H1 (cell line): ENCODE measurements at regions not wholly inside any gene's neighbourhood (a gene's known extent, or its start where the extent isn't known, plus 50 kb on each side); places are given as distances from the start of the nearest gene placed in this dataset.

Experiments used
- CTCF ChIA-PET: fragments of 300-600 bp; sonication (Branson Sonifier 250); formaldehyde crosslinking; loops from one replicate; lab custom pipeline; 2021; ENCODE audit not compliant: partially characterized antibody; lab: Charles Lee
- POLR2A ChIA-PET: fragments of 300-600 bp; sonication (Branson Sonifier 250); formaldehyde crosslinking; loops from one replicate; lab custom pipeline; 2021; ENCODE audit warnings: inconsistent platforms; ENCODE audit not compliant: partially characterized antibody; lab: Charles Lee
- DNase-seq, 2 experiments: peaks; one replicate each; pipeline versions ENCODE4 v3.0.0 to v3.0.0-alpha.2; 2010 to 2022; ENCODE audit warnings: low spot score in 2 of 2, low read depth in 1 of 2, mixed read lengths in 1 of 2
- FAIRE-seq: peaks from 2 replicates; lab custom pipeline; 2011; peaks lifted over from hg19 to GRCh38; lab: Jason Lieb, UNC
- H2AFZ ChIP-seq: 2 replicates; pipeline ENCODE4 v1.8.1; 2012; ENCODE audit warnings: low read length, inconsistent platforms
- H2AK5ac ChIP-seq: 2 replicates; pipeline ENCODE4 v1.6.1; 2013; ENCODE audit warnings: low read depth, low read length
- H2BK120ac ChIP-seq: replicated peaks from 2 replicates; pipeline ENCODE3; 2013; ENCODE audit warnings: low read depth, low read length, inconsistent platforms
- H2BK12ac ChIP-seq: 2 replicates; pipeline ENCODE4 v1.6.1; 2013; ENCODE audit warnings: low read depth, low read length
- H2BK15ac ChIP-seq: 2 replicates; pipeline ENCODE4 v1.6.1; 2013; ENCODE audit warnings: low read length
- H2BK20ac ChIP-seq: 2 replicates; pipeline ENCODE4 v1.6.1; 2013; ENCODE audit warnings: low read length
- H2BK5ac ChIP-seq: 2 replicates; pipeline ENCODE4 v1.6.1; 2013; ENCODE audit warnings: low read depth, low read length
- H3K14ac ChIP-seq: 2 replicates; pipeline ENCODE4 v1.6.1; 2013; ENCODE audit warnings: inconsistent platforms; ENCODE audit not compliant: insufficient read length
- H3K18ac ChIP-seq: 2 replicates; pipeline ENCODE4 v1.6.1; 2013; ENCODE audit warnings: low read length; ENCODE audit errors: extremely low read depth
- H3K23ac ChIP-seq: 2 replicates; pipeline ENCODE4 v1.6.1; 2013; ENCODE audit warnings: inconsistent platforms; ENCODE audit not compliant: insufficient read length
- H3K23me2 ChIP-seq: 2 replicates; pipeline ENCODE4 v1.6.1; 2013; ENCODE audit warnings: low read depth, low read length
- H3K27ac ChIP-seq: 2 replicates; pipeline ENCODE4 v1.6.1; 2011; ENCODE audit warnings: low read depth, low read length, inconsistent platforms
- H3K27me3 ChIP-seq, 4 experiments: replicated peaks in 1 of 4; 1 replicate in 1 of 4; 2 replicates in 3 of 4; pipeline versions ENCODE4 v1.6.1 to v1.8.1; 2011 to 2013; ENCODE audit warnings: low read length in 3 of 4, mild to moderate bottlenecking in 3 of 4, inconsistent platforms in 2 of 4, mixed read lengths in 2 of 4, moderate library complexity in 1 of 4; ENCODE audit not compliant: control insufficient read depth in 3 of 4, insufficient read depth in 3 of 4; ENCODE audit errors: extremely low read depth in 1 of 4
- H3K36me3 ChIP-seq, 4 experiments: 2 replicates each; pipeline versions ENCODE4 v1.6.1 to v1.8.1; 2011 to 2013; ENCODE audit warnings: mild to moderate bottlenecking in 4 of 4, low read length in 3 of 4, moderate library complexity in 2 of 4, control low read depth in 1 of 4, inconsistent platforms in 1 of 4; ENCODE audit not compliant: insufficient read depth in 4 of 4, control insufficient read depth in 2 of 4
- H3K4ac ChIP-seq: replicated peaks from 2 replicates; pipeline ENCODE3; 2013; ENCODE audit warnings: low read length, low read depth, mixed read lengths, inconsistent platforms; ENCODE audit not compliant: insufficient read length
- H3K4me1 ChIP-seq, 4 experiments: replicated peaks in 1 of 4; 1 replicate in 1 of 4; 2 replicates in 3 of 4; pipeline versions ENCODE4 v1.6.1 to v1.8.1; 2011 to 2013; ENCODE audit warnings: low read length in 3 of 4, inconsistent platforms in 2 of 4, mixed read lengths in 1 of 4; ENCODE audit not compliant: insufficient read depth in 4 of 4, control insufficient read depth in 3 of 4
- H3K4me2 ChIP-seq, 2 experiments: 2 replicates each; pipeline versions ENCODE4 v1.6.1 to v1.8.1; 2011 to 2013; ENCODE audit warnings: low read depth in 2 of 2, low read length in 2 of 2, control low read depth in 1 of 2, inconsistent platforms in 1 of 2, mild to moderate bottlenecking in 1 of 2; ENCODE audit not compliant: insufficient read depth in 1 of 2
- H3K4me3 ChIP-seq, 4 experiments: fragments of 200-600, 300-600 bp in 1 of 4; sonication (generic), shearing (Covaris generic), sonication (Bioruptor Twin) in 1 of 4; 2 replicates each; pipeline versions ENCODE4 v1.5.1 to v1.8.1; 2011 to 2016; ENCODE audit warnings: low read length in 4 of 4, low read depth in 3 of 4, control low read depth in 2 of 4, inconsistent platforms in 2 of 4, mild to moderate bottlenecking in 2 of 4, mixed read lengths in 1 of 4, moderate library complexity in 1 of 4; ENCODE audit not compliant: insufficient read depth in 2 of 4; ENCODE audit errors: extremely low read depth in 1 of 4
- H3K56ac ChIP-seq: replicated peaks from 2 replicates; pipeline ENCODE3; 2013; ENCODE audit warnings: low read depth, mild to moderate bottlenecking, mixed read lengths, low read length, inconsistent platforms; ENCODE audit not compliant: insufficient read length
- H3K79me1 ChIP-seq: 2 replicates; pipeline ENCODE4 v1.6.1; 2013; ENCODE audit warnings: low read depth, low read length, control low read depth
- H3K79me2 ChIP-seq, 2 experiments: 2 replicates each; pipeline versions ENCODE4 v1.6.1 to v1.8.1; 2012 to 2013; ENCODE audit warnings: low read length in 2 of 2, mild to moderate bottlenecking in 2 of 2, inconsistent platforms in 1 of 2; ENCODE audit not compliant: insufficient read depth in 2 of 2, control insufficient read depth in 1 of 2
- H3K9ac ChIP-seq, 4 experiments: replicated peaks in 1 of 4; 1 replicate in 1 of 4; 2 replicates in 3 of 4; pipeline versions ENCODE4 v1.6.1 to v1.8.1; 2011 to 2013; ENCODE audit warnings: low read depth in 3 of 4, low read length in 3 of 4, control low read depth in 2 of 4, mild to moderate bottlenecking in 2 of 4, moderate library complexity in 2 of 4, inconsistent platforms in 1 of 4; ENCODE audit errors: extremely low read depth in 1 of 4
- H3K9me3 ChIP-seq, 2 experiments: 2 replicates each; pipeline versions ENCODE4 v1.6.1 to v1.8.1; 2012 to 2013; ENCODE audit warnings: mild to moderate bottlenecking in 2 of 2, moderate library complexity in 2 of 2, control low read depth in 1 of 2, inconsistent platforms in 1 of 2, low read depth in 1 of 2, low read length in 1 of 2, mixed read lengths in 1 of 2; ENCODE audit not compliant: insufficient read depth in 2 of 2
- H4K20me1 ChIP-seq, 2 experiments: replicated peaks in 1 of 2; 2 replicates each; pipeline versions ENCODE3 to v1.8.1; 2011 to 2013; ENCODE audit warnings: inconsistent platforms in 2 of 2, low read length in 2 of 2, mild to moderate bottlenecking in 1 of 2; ENCODE audit not compliant: insufficient read depth in 2 of 2, control insufficient read depth in 1 of 2
- H4K5ac ChIP-seq: 2 replicates; pipeline ENCODE4 v1.6.1; 2013; ENCODE audit warnings: low read length, low read depth, mixed read lengths, inconsistent platforms; ENCODE audit not compliant: insufficient read length
- H4K8ac ChIP-seq: 2 replicates; pipeline ENCODE4 v1.8.0; 2013; ENCODE audit warnings: mild to moderate bottlenecking, moderate library complexity, low read length, inconsistent platforms; ENCODE audit not compliant: insufficient read depth; ENCODE audit errors: extremely low read depth
- H4K91ac ChIP-seq: replicated peaks from 2 replicates; pipeline ENCODE3; 2013; ENCODE audit warnings: low read length, mixed read lengths, inconsistent platforms; ENCODE audit not compliant: insufficient read length
- ASH2L ChIP-seq: fragments of 200-600, 300-600 bp; sonication (generic); IDR thresholded peaks from one replicate; pipeline ENCODE4 v1.7.1; 2017; ENCODE audit warnings: low read length
- CHD2 ChIP-seq: IDR thresholded peaks from 2 replicates; pipeline ENCODE4 v1.6.1; 2012; ENCODE audit warnings: low read length, improper control_type of control experiment
- CTBP2 ChIP-seq: IDR thresholded peaks from 2 replicates; pipeline ENCODE4 v1.7.0; 2011; ENCODE audit warnings: borderline replicate concordance, mild to moderate bottlenecking, moderate library complexity, mixed read lengths, low read length; ENCODE audit not compliant: insufficient read depth, insufficient read length
- CTCF ChIP-seq, 3 experiments: IDR thresholded peaks; 1 replicate in 2 of 3; 2 replicates in 1 of 3; pipeline versions ENCODE4 v1.5.1 to v1.6.1; 2011; ENCODE audit warnings: low read length in 3 of 3, mild to moderate bottlenecking in 3 of 3, inconsistent platforms in 2 of 3, low read depth in 1 of 3, moderate library complexity in 1 of 3; ENCODE audit not compliant: insufficient read depth in 1 of 3; ENCODE audit errors: control extremely low read depth in 1 of 3
- EP300 ChIP-seq, 2 experiments: IDR thresholded peaks; 1 replicate in 1 of 2; 2 replicates in 1 of 2; pipeline ENCODE4 v1.6.1; 2011 to 2012; ENCODE audit warnings: low read depth in 2 of 2, low read length in 2 of 2, mild to moderate bottlenecking in 2 of 2, borderline replicate concordance in 1 of 2, inconsistent platforms in 1 of 2, moderate library complexity in 1 of 2
- GABPA ChIP-seq: IDR thresholded peaks from 2 replicates; pipeline ENCODE4 v1.6.1; 2011; ENCODE audit warnings: mild to moderate bottlenecking, low read length, moderate library complexity, borderline replicate concordance; ENCODE audit not compliant: insufficient read depth
- JUN ChIP-seq: IDR thresholded peaks from 2 replicates; pipeline ENCODE4 v1.6.1; 2011; ENCODE audit warnings: low read depth, mild to moderate bottlenecking, improper control_type of control experiment, low read length
- RBBP5 ChIP-seq: IDR thresholded peaks from 2 replicates; pipeline ENCODE4 v1.7.1; 2012; ENCODE audit warnings: low read depth, mild to moderate bottlenecking, inconsistent platforms, low read length, moderate library complexity, borderline replicate concordance
- SIX5 ChIP-seq: IDR thresholded peaks from 2 replicates; pipeline ENCODE4 v1.6.1; 2011; ENCODE audit warnings: mild to moderate bottlenecking, low read depth, low read length
- SUZ12 ChIP-seq: fragments of 200-600 bp; sonication (generic); IDR thresholded peaks from 2 replicates; pipeline ENCODE4 v1.6.1; 2012; ENCODE audit warnings: mild to moderate bottlenecking, inconsistent platforms, low read length, moderate library complexity, mixed read lengths
- TBP ChIP-seq: IDR thresholded peaks from 2 replicates; pipeline ENCODE4 v1.6.1; 2011; ENCODE audit warnings: low read depth, low read length, improper control_type of control experiment
- TCF12 ChIP-seq: IDR thresholded peaks from 2 replicates; pipeline ENCODE4 v1.6.1; 2011; ENCODE audit warnings: low read depth, mild to moderate bottlenecking, low read length
- YY1 ChIP-seq: IDR thresholded peaks from 2 replicates; pipeline ENCODE4 v1.6.1; 2011; ENCODE audit warnings: low read depth, mild to moderate bottlenecking, low read length

- no peak overlapping the region for H3K56ac ChIP-seq
- CTCF ChIA-PET = no interaction called here
- no peak overlapping the region for H4K5ac ChIP-seq
- H3K4me2 ChIP-seq = no peak overlapping the region
- H4K91ac ChIP-seq = no peak overlapping the region
- no peak overlapping the region for H3K18ac ChIP-seq
- H3K23ac ChIP-seq = no peak overlapping the region
- no peak for FAIRE-seq
- no peaks in the 10 kb centered on the region for H3K27me3 ChIP-seq
- no peaks in the 10 kb centered on the region for H3K4me1 ChIP-seq
- H2AK5ac ChIP-seq = no peak overlapping the region
- no peak overlapping the region for H2BK15ac ChIP-seq
- no peak overlapping the region for H3K4ac ChIP-seq
- peak overlapping the region; percentile 86; the same call in 1 of the 2 replicates for H2AFZ ChIP-seq
- TF ChIP-seq YY1 = no peak
- TF ChIP-seq JUN = no peak
- no peak for TF ChIP-seq CTCF (IDR thresholded peaks at IDR 0.05; ENCODE audit: control extremely low read depth in 1 of 3, insufficient read depth in 1 of 3, low read depth in 1 of 3, low read length in 3 of 3)
- no peak for TF ChIP-seq TBP
- no peak for TF ChIP-seq CHD2
- no peak for TF ChIP-seq EP300 (IDR thresholded peaks at IDR 0.05; ENCODE audit: borderline replicate concordance in 1 of 2, low read depth in 2 of 2, low read length in 2 of 2)
- TF ChIP-seq SIX5 = no peak
- TF ChIP-seq TCF12 = no peak
- TF ChIP-seq CTBP2 = no peak
- TF ChIP-seq GABPA = no peak
- TF ChIP-seq RBBP5 = no peak
- no peak for TF ChIP-seq ASH2L
- TF ChIP-seq SUZ12 = no peak
- TF ChIP-seq, all 59 proteins: peak for 0
- H4K8ac ChIP-seq = no peak overlapping the region
- no peak overlapping the region for H2BK5ac ChIP-seq
- POLR2A ChIA-PET = no interaction called here
- no peaks in the 10 kb centered on the region for H3K36me3 ChIP-seq
- H4K20me1 ChIP-seq = no peaks in the 10 kb centered on the region
- H3K27ac ChIP-seq = no peak overlapping the region
- no peak overlapping the region for H3K9ac ChIP-seq
- H3K23me2 ChIP-seq = no peaks in the 10 kb centered on the region
- no peak overlapping the region for H2BK12ac ChIP-seq
- no peak for DNase-seq
- H3K9me3 ChIP-seq = no peaks in the 10 kb centered on the region
- H3K79me1 ChIP-seq = no peaks in the 10 kb centered on the region
- H3K14ac ChIP-seq = no peak overlapping the region
- no peak overlapping the region for H2BK120ac ChIP-seq
- no peak overlapping the region for H2BK20ac ChIP-seq
- no peak overlapping the region for H3K4me3 ChIP-seq
- H3K79me2 ChIP-seq = no peaks in the 10 kb centered on the region
Observed at GRCh38 chr2:146267093-146267492, 1577.7 kb upstream of the ACVR2A start.
